Activated T-helper 2 cell treated with anti-CD3 and anti-CD28 coated beads, Interferon-gamma antibody, Interleukin-2, Interleukin-4, amounts not matched to agents 10 μg/mL and 5 μg/mL and 100 μg/mL, durations not matched to agents 14 hours and 24 hours and 36 hours (primary cell): ENCODE measurements at regions not wholly inside any gene's neighbourhood (a gene's known extent, or its start where the extent isn't known, plus 50 kb on each side); places are given as distances from the start of the nearest gene placed in this dataset.

Experiments used
- DNase-seq: peaks from one replicate; pipeline ENCODE4 v3.0.0; 2021; ENCODE audit warnings: low spot score
- H3K27ac Mint-ChIP-seq: one replicate; pipeline ENCODE4 v1.8.0; 2021; ENCODE audit warnings: mixed read lengths
- H3K27me3 Mint-ChIP-seq: one replicate; pipeline ENCODE4 v1.8.0; 2021; ENCODE audit warnings: low read depth, mixed read lengths
- H3K36me3 Mint-ChIP-seq: one replicate; pipeline ENCODE4 v1.8.0; 2021; ENCODE audit warnings: low read depth, mixed read lengths
- H3K4me1 Mint-ChIP-seq: one replicate; pipeline ENCODE4 v1.8.0; 2021; ENCODE audit warnings: low read depth, mixed read lengths
- H3K4me3 Mint-ChIP-seq: one replicate; pipeline ENCODE4 v1.8.0; 2021; ENCODE audit warnings: low read depth, mild to moderate bottlenecking, moderate library complexity, mixed read lengths
- H3K9me3 Mint-ChIP-seq: one replicate; pipeline ENCODE4 v1.8.0; 2021; ENCODE audit warnings: mixed read lengths
- intact Hi-C: fragments of 100-400 bp; cut with micrococcal nuclease; formaldehyde crosslinking; loops from one replicate; pipeline ENCODE4 v1.15.1; 2023

- Mint-ChIP-seq H3K9me3 (no peaks in the 10 kb centered on the region), H3K27me3 (no peaks in the 10 kb centered on the region), H3K36me3 (no peaks in the 10 kb centered on the region), H3K4me1 (no peaks in the 10 kb centered on the region), H3K4me3 (no peak overlapping the region), H3K27ac (no peak overlapping the region)
- intact Hi-C loops, result no loop called here
- DNase-seq, result no peak
These were observed 58.5 kb upstream of the SPHKAP start for GRCh38 chr2:228239907-228240561.

- Mint-ChIP-seq H3K27ac (no peak overlapping the region), H3K27me3 (no peaks in the 10 kb centered on the region), H3K9me3 (no peaks in the 10 kb centered on the region), H3K4me3 (no peak overlapping the region), H3K36me3 (no peaks in the 10 kb centered on the region), H3K4me1 (no peaks in the 10 kb centered on the region)
- intact Hi-C loops, result no loop called here
- no peak for DNase-seq
These were observed 57.9 kb upstream of the SPHKAP start for GRCh38 chr2:228239207-228239906.
